Stimulated activated CD4-positive, alpha-beta T cell treated with anti-CD3 and anti-CD28 coated beads, TNF-alpha, amount 100 ng/mL, for 4 hours (primary cell): ENCODE measurements at regions not wholly inside any gene's neighbourhood (a gene's known extent, or its start where the extent isn't known, plus 50 kb on each side); places are given as distances from the start of the nearest gene placed in this dataset.
"Not testable (repeated sequence)": the region's sequence is repeated elsewhere in the genome, so short reads cannot be mapped to it uniquely, and the experiment has no call there.

Experiments used
- DNase-seq, 3 experiments: peaks; one replicate each; pipeline ENCODE4 v3.0.0-alpha.2; 2020; ENCODE audit warnings: low read depth in 3 of 3

DNA sequence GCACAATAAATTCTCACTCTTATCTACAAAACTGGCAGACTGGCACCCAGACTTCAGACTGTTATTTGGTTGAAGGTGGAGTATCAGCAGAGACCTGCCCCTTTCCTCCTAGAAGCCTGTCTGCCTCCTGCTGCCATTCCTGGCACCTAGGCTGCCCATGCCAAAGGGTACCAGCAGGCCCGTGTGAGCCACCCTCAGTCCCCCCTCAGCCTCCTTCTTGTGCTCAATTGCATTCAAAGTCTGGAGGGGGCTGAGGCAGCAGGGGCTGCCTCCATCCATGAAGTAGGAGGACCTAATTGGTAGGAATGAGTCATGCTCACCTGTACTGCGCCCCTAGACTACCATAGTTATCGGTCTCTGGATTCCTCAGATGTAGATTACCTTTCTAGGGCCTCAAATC, 440.9 kb upstream of the GRM3 start:
- no peak for DNase-seq

GRCh38 chr7:86201767-86202166, 441.9 kb upstream of the GRM3 start:
- DNase-seq: no peak

- no peak for DNase-seq
Observed at GRCh38 chr7:86199881-86200614, 443.7 kb upstream of the GRM3 start.

GRCh38 chr7:86190351-86190750, 453.4 kb upstream of the GRM3 start:
- DNase-seq: no peak

DNA sequence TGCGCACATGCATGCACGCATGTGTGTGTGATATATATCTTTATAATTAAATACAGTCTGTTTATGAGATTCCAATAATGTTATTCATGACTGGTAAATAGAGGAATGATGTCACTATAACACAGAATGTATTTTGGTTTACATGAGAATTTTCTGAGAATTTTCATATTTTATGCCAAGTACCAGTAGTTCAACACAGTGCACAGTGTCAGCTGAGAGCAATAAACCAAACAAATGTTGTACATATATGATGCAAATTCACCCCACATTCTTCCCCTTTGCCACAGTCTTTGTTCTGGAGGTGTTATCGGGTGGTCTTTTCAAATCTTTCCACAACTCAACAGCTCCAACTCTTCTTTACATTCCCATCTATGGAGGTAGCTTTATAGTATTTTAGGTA, 462.2 kb upstream of the GRM3 start:
- no peak for DNase-seq

- DNase-seq: no peak
Observed at GRCh38 chr7:86164827-86165226, 478.9 kb upstream of the GRM3 start.

DNA sequence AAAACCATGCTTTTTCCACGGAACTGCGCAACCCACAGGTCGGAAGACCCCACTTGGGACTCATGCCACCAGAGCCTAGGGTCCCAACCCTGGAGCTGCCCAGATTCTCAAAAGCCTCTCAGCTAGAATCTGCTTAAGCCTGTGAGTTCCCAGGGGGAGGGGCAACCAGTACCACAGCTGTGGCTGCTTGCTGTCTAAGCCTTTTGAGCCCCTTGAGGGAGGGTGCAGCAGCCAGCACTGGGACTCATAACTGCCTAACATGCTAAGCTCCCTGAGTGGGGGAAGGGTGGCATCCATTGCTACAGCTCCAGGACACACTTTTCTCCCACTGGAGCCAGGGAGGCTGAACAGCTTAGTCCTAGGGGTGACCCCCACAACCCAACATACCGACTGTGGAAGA, 485.6 kb upstream of the GRM3 start:
- DNase-seq: no peak

DNA sequence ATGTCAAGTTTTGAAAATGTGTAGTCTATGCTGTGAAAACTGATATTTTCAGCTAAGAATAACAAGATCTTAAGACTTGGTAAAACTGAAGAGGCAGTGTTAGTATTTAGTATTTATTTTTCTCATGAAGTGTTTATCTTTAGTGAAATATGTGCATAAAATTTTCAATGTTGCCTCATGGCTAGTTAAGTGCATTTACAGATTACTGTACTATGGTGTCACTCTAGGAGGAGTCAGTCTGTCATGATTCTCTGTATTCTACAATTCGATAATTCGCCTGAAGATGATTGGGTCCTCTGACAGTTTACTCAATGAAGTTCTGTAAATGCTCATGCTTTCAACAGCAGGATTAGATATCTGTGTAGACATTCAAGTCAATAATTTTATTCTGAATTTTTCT, 488.1 kb upstream of the GRM3 start:
- no peak for DNase-seq

DNA sequence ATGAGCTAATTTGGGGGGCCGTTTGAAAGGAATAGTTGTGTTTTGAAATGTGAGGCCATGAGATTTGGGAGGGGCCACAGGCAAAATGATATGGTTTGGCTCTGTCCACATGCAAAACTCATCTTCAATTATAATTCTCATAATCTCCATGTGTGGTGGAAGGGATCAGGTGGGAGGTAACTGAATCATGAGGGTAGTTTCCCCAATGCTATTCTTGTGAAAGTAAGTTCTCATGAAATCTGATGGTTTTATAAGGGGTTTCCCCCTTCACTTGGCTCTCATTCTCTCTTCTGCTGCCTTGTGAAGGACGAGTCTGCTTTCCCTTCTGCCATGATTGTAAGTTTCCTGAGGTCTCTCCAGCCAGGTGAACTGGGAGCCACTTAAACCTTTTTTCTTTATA, 490.8 kb upstream of the GRM3 start:
- no peak for DNase-seq

- no peak for DNase-seq
Observed at GRCh38 chr7:86149024-86149665, 494.6 kb upstream of the GRM3 start.

- DNase-seq: no peak
Observed at GRCh38 chr7:86148501-86148900, 495.2 kb upstream of the GRM3 start.

DNA sequence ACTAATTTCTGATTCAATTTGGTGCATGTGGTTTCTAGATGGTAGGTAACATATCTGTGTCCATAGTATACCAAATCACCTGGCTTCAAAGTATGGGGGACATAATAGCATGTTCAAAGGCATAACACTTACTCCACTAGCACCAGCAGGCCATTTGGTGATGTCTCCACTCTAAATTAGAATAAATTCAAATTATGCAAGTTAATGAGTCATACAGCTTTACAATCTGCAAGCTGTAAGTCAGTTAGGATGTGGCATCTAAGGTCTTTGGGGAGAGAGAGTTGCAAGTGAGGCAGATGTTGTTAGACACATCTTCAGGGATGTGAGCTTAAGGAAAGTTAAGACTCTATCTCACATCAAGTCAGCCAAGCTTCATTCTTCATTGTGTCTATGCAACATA, 506.4 kb upstream of the GRM3 start:
- no peak for DNase-seq

GRCh38 chr7:86130268-86130667, 513.4 kb upstream of the GRM3 start:
- DNase-seq: no peak

GRCh38 chr7:86123476-86123875, 520.2 kb upstream of the GRM3 start:
- DNase-seq: no peak

DNA sequence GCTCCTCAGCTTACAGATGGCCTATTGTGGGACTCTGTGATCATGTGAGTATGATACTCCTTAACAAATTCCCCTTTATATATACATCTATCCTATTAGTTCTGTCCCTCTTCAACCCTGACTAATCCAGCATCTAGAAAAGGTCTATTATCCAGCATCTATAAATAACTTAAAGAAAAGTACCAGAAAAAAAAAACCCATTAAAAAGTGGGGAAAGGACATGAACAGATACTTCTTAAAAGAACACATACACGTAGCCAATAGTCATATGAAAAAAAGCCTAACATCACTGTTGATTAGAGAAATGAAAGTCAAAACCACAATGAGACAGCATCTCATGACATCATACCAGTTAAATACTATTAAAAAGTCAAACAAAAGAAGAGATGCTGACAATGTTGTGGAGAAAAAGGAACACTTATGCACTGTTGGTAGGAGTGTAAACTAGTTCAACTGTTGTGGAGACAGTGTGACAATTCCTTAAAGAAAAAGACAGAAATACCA, 549.5 kb upstream of the GRM3 start:
- DNase-seq: no peak

DNA sequence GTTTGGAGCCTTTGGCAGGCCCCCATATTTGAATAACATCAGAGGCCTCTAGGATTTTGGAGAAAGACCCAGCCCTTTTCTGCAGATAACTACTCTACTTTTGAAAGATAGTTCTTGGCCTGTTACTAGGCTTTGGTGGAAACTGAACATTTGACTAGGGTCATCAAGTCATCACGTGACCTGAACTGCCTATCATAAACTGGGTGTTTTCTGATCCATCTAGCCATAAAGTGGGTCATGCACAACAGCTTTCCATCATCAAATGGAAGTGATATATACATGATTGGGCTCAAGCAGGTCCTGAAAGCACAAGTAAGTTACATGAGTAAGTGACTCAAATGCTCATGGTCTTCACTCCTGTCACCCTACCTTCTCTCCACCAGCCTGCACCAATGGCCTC, 552.3 kb upstream of the GRM3 start:
- DNase-seq: no peak

DNA sequence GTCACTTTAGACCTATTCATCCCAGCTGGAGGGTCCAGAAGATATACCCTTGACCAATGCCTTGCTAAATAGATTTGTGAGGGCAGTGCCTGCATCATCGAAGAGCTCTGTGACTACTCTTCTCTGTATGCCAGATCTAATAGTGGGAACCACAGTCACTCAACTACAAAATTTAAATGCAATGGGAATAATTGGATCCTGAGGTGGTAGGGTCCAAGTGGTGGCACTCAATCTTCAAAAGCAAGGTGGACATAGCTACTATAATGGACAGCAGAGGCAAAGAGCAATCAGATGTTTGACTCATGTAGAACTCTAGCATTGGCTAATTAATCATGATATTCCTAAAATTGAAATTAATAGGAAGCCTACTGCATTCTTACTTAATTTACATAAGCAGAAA, 554.3 kb upstream of the GRM3 start:
- DNase-seq: no peak

DNA sequence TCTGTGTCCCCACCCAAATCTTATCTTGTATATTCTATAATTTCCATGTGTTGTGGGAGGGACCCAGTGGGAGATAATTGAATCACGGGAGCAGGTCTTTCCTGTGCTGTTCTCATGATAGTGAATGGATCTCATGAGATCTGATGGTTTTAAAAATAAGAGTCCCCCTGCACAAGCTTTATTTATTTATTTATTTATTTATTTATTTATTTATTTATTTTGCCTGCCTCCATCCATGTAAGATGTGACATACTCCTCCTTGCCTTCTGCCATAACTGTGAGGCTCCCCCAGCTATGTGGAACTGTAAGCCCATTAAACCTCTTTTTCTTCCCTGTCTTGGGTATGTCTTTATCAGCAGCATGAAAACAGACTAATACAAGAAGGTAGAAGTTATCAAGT, 579.1 kb upstream of the GRM3 start:
- not testable (repeated sequence) for DNase-seq

- DNase-seq: no peak
Observed at GRCh38 chr7:86058649-86059048, 585.1 kb upstream of the GRM3 start.

DNA sequence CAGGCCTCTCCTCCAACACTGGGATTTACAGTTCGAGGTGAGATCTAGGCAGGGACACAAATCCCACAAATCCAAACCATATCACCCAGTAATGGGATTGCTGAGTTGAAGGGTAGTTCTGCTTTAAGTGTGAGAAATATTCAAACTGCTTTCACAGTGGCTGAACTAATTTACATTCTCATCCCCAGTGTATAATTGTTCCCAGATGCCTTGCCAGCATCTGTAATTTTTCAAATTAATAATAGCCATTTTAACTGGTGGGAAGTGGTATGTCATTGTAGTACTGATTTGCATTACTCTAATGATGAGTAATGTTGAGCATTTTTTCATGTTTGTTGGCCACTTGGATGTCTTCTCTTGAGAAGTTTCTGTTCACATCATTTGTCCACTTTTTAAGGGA, 592.8 kb upstream of the GRM3 start:
- DNase-seq: no peak

DNA sequence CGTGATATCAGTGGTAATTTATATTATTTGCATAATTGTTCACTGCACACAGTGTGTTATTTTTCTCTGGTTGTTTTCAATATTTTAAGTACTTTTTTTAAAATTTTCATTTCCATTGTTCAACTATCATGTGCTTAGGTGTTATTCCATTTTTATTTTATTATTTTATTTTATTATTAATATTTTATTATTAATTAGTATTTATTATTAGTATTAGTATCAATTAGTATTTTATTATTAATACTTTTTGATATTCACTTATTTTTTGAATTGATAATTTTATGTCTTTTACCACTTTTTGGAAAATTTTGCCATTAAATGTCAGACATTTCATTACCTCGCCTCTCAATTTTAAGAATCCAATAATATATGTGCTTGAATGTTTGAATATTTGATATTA, 593.8 kb upstream of the GRM3 start:
- no peak for DNase-seq

DNA sequence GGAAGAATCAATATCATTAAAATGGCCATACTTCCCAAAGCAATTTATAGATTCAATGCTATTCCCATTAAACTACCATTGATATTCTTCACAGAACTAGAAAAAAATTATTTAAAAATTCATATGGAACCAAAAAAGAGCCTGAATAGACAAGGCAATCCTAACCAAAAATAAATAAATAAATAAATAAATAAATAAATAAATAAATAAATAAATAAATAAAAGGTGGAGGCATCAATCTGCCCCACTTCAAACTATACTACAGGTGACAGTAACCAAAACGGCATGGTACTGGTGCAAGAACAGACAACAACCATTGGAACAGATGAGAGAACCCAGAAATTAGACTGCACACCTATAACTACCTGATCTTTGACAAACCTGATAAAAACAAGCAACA, 598.5 kb upstream of the GRM3 start:
- DNase-seq: not testable (repeated sequence)

DNA sequence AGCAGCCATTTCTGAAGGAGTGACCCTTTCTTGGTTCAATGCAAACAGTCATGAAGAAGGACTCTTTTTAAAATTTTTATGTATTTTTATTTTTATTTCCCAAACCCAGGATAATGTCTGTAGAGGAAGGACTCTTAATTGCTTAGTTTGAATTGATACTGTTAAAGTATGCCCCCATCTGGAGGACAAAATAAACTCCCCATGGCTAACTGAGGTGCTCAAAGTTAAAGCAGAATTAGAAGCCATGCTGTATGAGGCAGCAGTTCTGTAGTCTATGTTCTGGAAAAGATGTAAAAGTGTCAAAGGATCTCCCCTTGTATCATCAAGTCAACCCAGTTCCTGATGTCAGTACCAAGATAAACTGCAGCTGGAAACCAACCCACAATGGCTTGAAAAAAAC, 617.9 kb upstream of the GRM3 start:
- no peak for DNase-seq

GRCh38 chr7:86013662-86014061, 630.0 kb upstream of the GRM3 start:
- DNase-seq: no peak
